ENCODE measurements at regions not wholly inside any gene's neighbourhood (a gene's known extent, or its start where the extent isn't known, plus 50 kb on each side); places are given as distances from the start of the nearest gene placed in this dataset.

GRCh38 chr18:10143596-10143995 lies 229.8 kb downstream of the VAPA start:
- TF ChIP-seq CTCF (IDR thresholded peaks at IDR 0.05) (no peak), POLR2A (IDR thresholded peaks at IDR 0.05) (no peak)
